RWPE2 (cell line): ENCODE measurements at regions not wholly inside any gene's neighbourhood (a gene's known extent, or its start where the extent isn't known, plus 50 kb on each side); places are given as distances from the start of the nearest gene placed in this dataset.

ENCODE experiments used
- ATAC-seq: fragments of 200-7000 bp; cut with Tn5 transposase; 3 replicates; pipeline ENCODE4 v1.9.1; 2021; ENCODE audit warnings: low read depth
- DNase-seq: peaks from one replicate; pipeline ENCODE4 v3.0.0-alpha.2; 2020; ENCODE audit warnings: low spot score
- H3K27ac ChIP-seq: fragments of 450-650 bp; 2 replicates; pipeline ENCODE4 v1.5.1; 2017; ENCODE audit warnings: mild to moderate bottlenecking; ENCODE audit not compliant: poor library complexity, severe bottlenecking
- H3K27me3 ChIP-seq: fragments of 250-450 bp; sonication (Bioruptor Pico); 2 replicates; pipeline ENCODE4 v1.5.1; 2021; ENCODE audit warnings: mild to moderate bottlenecking, moderate library complexity; ENCODE audit not compliant: insufficient read depth, poor library complexity, severe bottlenecking
- H3K36me3 ChIP-seq: fragments of 250-450 bp; sonication (Bioruptor Pico); 2 replicates; pipeline ENCODE4 v1.5.1; 2020; ENCODE audit warnings: low read depth, mild to moderate bottlenecking, moderate library complexity
- H3K4me1 ChIP-seq: fragments of 250-450 bp; sonication (Bioruptor Pico); 2 replicates; pipeline ENCODE4 v1.5.1; 2021; ENCODE audit warnings: mild to moderate bottlenecking, moderate library complexity; ENCODE audit not compliant: insufficient read depth, poor library complexity, severe bottlenecking
- H3K4me3 ChIP-seq: fragments of 250-450 bp; sonication (Bioruptor Pico); 2 replicates; pipeline ENCODE4 v1.5.1; 2021; ENCODE audit warnings: mild to moderate bottlenecking, moderate library complexity; ENCODE audit not compliant: severe bottlenecking
- H3K9me3 ChIP-seq: fragments of 250-450 bp; sonication (Bioruptor Pico); 2 replicates; pipeline ENCODE4 v1.5.1; 2021; ENCODE audit warnings: mild to moderate bottlenecking, moderate library complexity; ENCODE audit not compliant: severe bottlenecking
- TF ChIP-seq, protein P1 (sequence below): fragments of 450-650 bp; IDR thresholded peaks from one replicate; pipeline ENCODE4 v1.5.1; 2017; ENCODE audit warnings: mild to moderate bottlenecking, moderate library complexity; ENCODE audit not compliant: poor library complexity, severe bottlenecking

DNA sequence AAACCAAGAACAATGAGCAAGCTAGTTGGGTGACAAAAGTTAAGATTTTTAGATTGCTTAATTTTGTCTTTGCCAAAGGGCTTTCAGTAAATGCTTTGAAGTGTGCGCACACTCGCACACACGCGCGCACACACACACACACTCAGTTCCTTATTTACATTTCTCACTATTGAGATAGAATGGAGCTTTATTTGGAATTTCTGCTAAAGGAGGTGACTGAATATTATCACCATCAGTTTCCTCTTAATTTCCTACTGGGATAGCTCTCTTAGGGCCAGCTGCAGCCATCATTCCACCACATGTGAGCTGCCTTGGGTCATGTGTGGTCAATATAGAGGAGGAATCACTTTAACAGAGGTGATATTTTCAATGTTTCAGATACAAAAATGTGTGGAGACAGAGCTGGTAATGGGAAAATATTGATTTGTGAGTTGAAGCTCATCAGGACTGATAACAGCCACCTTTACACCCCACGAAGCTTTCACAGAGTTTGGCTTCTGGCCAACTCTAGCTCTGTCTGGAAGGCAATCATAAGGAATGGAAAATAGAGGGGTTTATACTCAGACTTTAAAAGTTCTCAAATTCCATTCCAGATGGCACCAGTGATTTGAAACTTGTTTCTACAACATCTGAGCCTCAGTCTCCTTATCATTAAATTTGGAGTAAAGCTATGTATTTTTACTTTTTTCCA, 99.9 kb downstream of the MACIR start:
- Histone ChIP-seq H3K9me3 (no peaks in the 10 kb centered on the region), H3K27ac (no peak overlapping the region), H3K27me3 (no peaks in the 10 kb centered on the region), H3K4me3 (no peak overlapping the region), H3K36me3 (no peaks in the 10 kb centered on the region), H3K4me1 (no peaks in the 10 kb centered on the region)
- ATAC-seq (no peak), DNase-seq (no peak)
- TF ChIP-seq, protein P1, sequence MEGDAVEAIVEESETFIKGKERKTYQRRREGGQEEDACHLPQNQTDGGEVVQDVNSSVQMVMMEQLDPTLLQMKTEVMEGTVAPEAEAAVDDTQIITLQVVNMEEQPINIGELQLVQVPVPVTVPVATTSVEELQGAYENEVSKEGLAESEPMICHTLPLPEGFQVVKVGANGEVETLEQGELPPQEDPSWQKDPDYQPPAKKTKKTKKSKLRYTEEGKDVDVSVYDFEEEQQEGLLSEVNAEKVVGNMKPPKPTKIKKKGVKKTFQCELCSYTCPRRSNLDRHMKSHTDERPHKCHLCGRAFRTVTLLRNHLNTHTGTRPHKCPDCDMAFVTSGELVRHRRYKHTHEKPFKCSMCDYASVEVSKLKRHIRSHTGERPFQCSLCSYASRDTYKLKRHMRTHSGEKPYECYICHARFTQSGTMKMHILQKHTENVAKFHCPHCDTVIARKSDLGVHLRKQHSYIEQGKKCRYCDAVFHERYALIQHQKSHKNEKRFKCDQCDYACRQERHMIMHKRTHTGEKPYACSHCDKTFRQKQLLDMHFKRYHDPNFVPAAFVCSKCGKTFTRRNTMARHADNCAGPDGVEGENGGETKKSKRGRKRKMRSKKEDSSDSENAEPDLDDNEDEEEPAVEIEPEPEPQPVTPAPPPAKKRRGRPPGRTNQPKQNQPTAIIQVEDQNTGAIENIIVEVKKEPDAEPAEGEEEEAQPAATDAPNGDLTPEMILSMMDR = no peak

DNA sequence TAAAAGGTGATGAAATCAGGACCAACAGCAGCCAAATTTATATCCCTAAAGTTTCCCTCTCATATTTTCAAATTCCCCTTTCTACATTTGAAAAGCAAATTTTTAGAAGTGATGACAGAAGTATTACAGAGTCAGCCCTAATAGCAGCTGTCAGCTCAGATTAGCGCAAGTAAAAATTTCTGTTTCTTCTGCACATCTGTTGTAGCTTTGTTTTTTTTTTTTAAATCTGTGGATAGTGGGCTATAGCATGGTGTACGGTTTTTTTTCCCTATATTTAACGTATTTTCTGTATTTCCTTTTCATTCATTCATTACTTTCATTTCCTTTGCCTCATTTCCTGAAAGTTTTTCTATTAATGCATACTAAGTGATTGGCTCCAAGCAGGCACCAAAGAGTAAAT, 99.1 kb downstream of the MACIR start:
- Histone ChIP-seq H3K27ac (no peak overlapping the region), H3K36me3 (no peaks in the 10 kb centered on the region), H3K4me1 (no peaks in the 10 kb centered on the region), H3K27me3 (no peaks in the 10 kb centered on the region), H3K9me3 (no peaks in the 10 kb centered on the region), H3K4me3 (no peak overlapping the region)
- no peak for DNase-seq
- TF ChIP-seq, protein P1 = no peak
- ATAC-seq = no peak

DNA sequence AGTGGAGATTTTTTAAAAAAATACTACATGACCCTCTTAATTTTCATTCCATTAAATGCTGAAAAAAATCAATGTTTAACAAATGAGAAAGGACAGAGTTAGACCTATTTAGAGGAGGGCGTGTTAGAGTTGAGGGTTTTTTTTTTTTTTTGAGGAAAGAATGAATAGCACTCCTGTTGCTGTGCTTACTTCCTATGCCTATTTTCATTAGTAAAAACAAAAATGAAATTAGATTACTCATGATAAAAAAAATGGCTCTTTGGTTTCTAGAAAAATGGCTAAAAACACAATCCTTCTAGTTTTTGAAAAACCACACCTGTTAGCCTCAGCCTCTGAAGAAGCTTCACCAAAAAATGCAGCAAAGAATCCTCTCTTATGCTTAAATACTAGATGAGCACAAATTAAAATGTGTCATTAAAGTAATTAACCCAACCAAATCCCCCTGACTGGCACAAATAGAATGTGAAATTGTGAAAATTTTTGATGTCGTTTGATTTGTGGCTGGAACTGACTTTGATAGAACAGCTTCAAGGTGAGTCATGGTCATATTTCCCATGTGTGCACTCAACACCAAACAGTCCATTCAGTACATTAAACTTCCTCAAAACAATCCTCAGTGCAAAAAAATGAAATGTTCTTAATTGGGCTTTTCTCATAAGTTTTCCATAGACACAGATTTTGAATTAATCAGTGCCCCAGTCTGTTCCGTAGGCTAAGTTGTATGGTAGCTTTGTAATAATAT, 98.0 kb downstream of the MACIR start:
- DNase-seq (no peak), ATAC-seq (no peak)
- H3K4me1 ChIP-seq = no peaks in the 10 kb centered on the region
- H3K36me3 ChIP-seq = no peaks in the 10 kb centered on the region
- TF ChIP-seq, protein P1 = no peak
- H3K9me3 ChIP-seq = no peaks in the 10 kb centered on the region
- no peak overlapping the region for H3K27ac ChIP-seq
- no peaks in the 10 kb centered on the region for H3K27me3 ChIP-seq
- H3K4me3 ChIP-seq = no peak overlapping the region

DNA sequence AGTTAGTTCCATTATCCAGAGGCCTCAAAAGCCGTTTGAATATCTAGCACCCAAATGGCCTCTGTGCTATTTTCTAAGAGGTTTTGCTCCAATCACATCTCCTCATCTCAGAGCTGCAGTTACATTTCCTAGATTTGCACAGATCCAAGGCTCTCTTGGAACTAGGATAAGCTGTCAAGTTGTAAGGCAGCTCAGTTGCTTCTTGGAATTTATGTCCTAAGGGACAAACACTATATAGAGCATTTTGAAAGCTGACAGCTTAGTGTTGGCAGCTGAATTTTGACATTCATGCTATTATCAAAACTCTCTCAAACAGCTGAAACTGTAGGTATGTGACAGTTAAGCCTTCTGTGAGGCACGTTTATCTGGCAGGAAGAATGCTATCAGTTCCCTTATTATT, 97.0 kb downstream of the MACIR start:
- Histone ChIP-seq H3K27me3 (no peaks in the 10 kb centered on the region), H3K4me1 (no peaks in the 10 kb centered on the region), H3K36me3 (no peaks in the 10 kb centered on the region), H3K4me3 (no peak overlapping the region), H3K27ac (no peak overlapping the region), H3K9me3 (no peaks in the 10 kb centered on the region)
- DNase-seq (no peak), ATAC-seq (no peak)
- TF ChIP-seq, protein P1 = no peak

DNA sequence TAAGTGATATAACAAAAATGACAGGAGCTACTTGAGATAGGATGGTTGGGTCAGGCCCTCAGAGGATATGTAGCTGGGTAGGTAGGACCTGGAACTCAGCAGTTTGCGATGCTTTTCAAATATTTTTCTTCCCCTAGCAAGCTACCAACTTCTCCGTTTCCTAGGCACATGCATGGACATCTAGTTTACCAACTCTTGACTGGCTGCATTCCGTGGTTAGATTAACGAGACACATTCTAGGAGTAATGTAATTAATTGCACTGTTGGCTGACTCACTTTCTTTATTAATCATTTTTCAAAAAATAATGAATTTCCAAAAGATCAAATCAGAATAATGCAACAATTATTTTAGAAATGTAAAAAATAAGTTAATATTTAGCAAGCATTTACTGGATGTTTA, 95.9 kb downstream of the MACIR start:
- no peaks in the 10 kb centered on the region for H3K9me3 ChIP-seq
- no peak for ATAC-seq
- no peak overlapping the region for H3K27ac ChIP-seq
- H3K27me3 ChIP-seq = peaks cover 4% of the 10 kb centered on the region
- H3K4me3 ChIP-seq = no peak overlapping the region
- no peaks in the 10 kb centered on the region for H3K36me3 ChIP-seq
- no peak for DNase-seq
- no peaks in the 10 kb centered on the region for H3K4me1 ChIP-seq
- TF ChIP-seq, protein P1 = no peak
